Vagina (tissue), 2 donors: ENCODE measurements at regions not wholly inside any gene's neighbourhood (a gene's known extent, or its start where the extent isn't known, plus 50 kb on each side); places are given as distances from the start of the nearest gene placed in this dataset.

Experiments used
- POLR2A ChIP-seq, 2 donors: fragments of 450-650 bp; IDR thresholded peaks; one replicate each; pipeline ENCODE4 v1.6.1; 2017; ENCODE audit warnings: antibody characterized with exemption in 2 of 2, mild to moderate bottlenecking in 2 of 2, moderate library complexity in 2 of 2
- TF ChIP-seq, protein P1 (sequence below), 3 experiments: fragments of 450-650 bp in 2 of 3; fragments of 200-600 bp in 1 of 3; sonication (generic) in 1 of 3; IDR thresholded peaks; one replicate each; pipeline ENCODE4 v1.5.1; 2017 to 2019; ENCODE audit warnings: antibody characterized with exemption in 3 of 3, mild to moderate bottlenecking in 2 of 3, moderate library complexity in 2 of 3

DNA sequence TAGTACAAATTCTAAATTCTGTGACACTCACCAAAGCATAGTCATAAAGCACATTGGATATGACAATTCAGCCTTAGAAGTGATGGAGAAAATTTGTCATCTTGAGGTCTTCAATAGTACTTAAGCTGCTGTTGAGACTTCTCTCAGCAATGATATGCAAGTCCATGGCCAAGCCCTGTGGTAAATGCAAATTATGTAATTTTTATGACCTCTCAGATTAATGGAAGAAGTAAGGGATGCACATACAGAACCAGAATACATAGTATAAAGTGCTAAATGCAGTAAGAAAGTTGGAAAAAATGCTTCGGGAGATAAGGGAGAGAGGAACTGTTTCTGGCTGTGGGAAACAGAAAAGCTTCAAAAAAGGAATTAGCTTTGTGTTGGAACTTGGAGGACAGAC lies 700.7 kb downstream of the RNF144B start:
- TF ChIP-seq POLR2A (IDR thresholded peaks at IDR 0.05) = no peak
- TF ChIP-seq, protein P1, sequence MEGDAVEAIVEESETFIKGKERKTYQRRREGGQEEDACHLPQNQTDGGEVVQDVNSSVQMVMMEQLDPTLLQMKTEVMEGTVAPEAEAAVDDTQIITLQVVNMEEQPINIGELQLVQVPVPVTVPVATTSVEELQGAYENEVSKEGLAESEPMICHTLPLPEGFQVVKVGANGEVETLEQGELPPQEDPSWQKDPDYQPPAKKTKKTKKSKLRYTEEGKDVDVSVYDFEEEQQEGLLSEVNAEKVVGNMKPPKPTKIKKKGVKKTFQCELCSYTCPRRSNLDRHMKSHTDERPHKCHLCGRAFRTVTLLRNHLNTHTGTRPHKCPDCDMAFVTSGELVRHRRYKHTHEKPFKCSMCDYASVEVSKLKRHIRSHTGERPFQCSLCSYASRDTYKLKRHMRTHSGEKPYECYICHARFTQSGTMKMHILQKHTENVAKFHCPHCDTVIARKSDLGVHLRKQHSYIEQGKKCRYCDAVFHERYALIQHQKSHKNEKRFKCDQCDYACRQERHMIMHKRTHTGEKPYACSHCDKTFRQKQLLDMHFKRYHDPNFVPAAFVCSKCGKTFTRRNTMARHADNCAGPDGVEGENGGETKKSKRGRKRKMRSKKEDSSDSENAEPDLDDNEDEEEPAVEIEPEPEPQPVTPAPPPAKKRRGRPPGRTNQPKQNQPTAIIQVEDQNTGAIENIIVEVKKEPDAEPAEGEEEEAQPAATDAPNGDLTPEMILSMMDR (IDR thresholded peaks at IDR 0.05) = no peak
